Astrocyte (in vitro differentiated cells and primary cell): ENCODE measurements at regions not wholly inside any gene's neighbourhood (a gene's known extent, or its start where the extent isn't known, plus 50 kb on each side); places are given as distances from the start of the nearest gene placed in this dataset.

Source experiments
- DNase-seq: peaks from one replicate; pipeline ENCODE4 v3.0.0-alpha.2; 2010; ENCODE audit warnings: low read depth
- FAIRE-seq: peaks from 2 replicates; lab custom pipeline; 2011; peaks lifted over from hg19 to GRCh38; lab: Jason Lieb, UNC
- H2AFZ ChIP-seq: 2 replicates; pipeline ENCODE4 v1.6.0; 2012; ENCODE audit warnings: low read depth, low read length, inconsistent platforms
- H3K27ac ChIP-seq: 2 replicates; pipeline ENCODE4 v1.5.1; 2011; ENCODE audit warnings: low read depth, low read length, inconsistent platforms
- H3K27me3 ChIP-seq: 2 replicates; pipeline ENCODE4 v1.6.0; 2011; ENCODE audit warnings: low read length, inconsistent platforms; ENCODE audit not compliant: insufficient read depth
- H3K36me3 ChIP-seq: 2 replicates; pipeline ENCODE4 v1.5.1; 2011; ENCODE audit warnings: low read length, inconsistent platforms; ENCODE audit not compliant: insufficient read depth
- H3K4me1 ChIP-seq: 2 replicates; pipeline ENCODE4 v1.5.1; 2011; ENCODE audit warnings: low read length, inconsistent platforms; ENCODE audit not compliant: insufficient read depth
- H3K4me2 ChIP-seq: 2 replicates; pipeline ENCODE4 v1.6.0; 2012; ENCODE audit warnings: low read length, inconsistent platforms
- H3K4me3 ChIP-seq: 2 replicates; pipeline ENCODE4 v1.5.1; 2011; ENCODE audit warnings: low read depth, mild to moderate bottlenecking, low read length, inconsistent platforms; ENCODE audit not compliant: insufficient read depth
- H3K79me2 ChIP-seq: 2 replicates; pipeline ENCODE4 v1.6.0; 2012; ENCODE audit warnings: mild to moderate bottlenecking, low read length, inconsistent platforms; ENCODE audit not compliant: insufficient read depth
- H3K9ac ChIP-seq: 2 replicates; pipeline ENCODE4 v1.6.0; 2012; ENCODE audit warnings: mild to moderate bottlenecking, low read length, inconsistent platforms
- H3K9me3 ChIP-seq: 2 replicates; pipeline ENCODE4 v1.5.1; 2012; ENCODE audit warnings: low read depth, mild to moderate bottlenecking, low read length, inconsistent platforms; ENCODE audit not compliant: insufficient read depth
- H4K20me1 ChIP-seq: 2 replicates; pipeline ENCODE4 v1.6.0; 2012; ENCODE audit warnings: low read length, inconsistent platforms; ENCODE audit not compliant: insufficient read depth
- H3K27ac Mint-ChIP-seq: one replicate; pipeline ENCODE4 v1.8.0; 2021; ENCODE audit warnings: mild to moderate bottlenecking, mixed read lengths; ENCODE audit not compliant: unreplicated experiment
- H3K27me3 Mint-ChIP-seq: one replicate; pipeline ENCODE4 v1.8.0; 2021; ENCODE audit warnings: low read depth, mixed read lengths; ENCODE audit not compliant: unreplicated experiment
- H3K36me3 Mint-ChIP-seq: one replicate; pipeline ENCODE4 v1.8.0; 2021; ENCODE audit warnings: low read depth, mixed read lengths; ENCODE audit not compliant: unreplicated experiment
- H3K4me1 Mint-ChIP-seq: one replicate; pipeline ENCODE4 v1.8.0; 2021; ENCODE audit warnings: low read depth, mixed read lengths; ENCODE audit not compliant: unreplicated experiment
- H3K4me3 Mint-ChIP-seq: one replicate; pipeline ENCODE4 v1.8.0; 2021; ENCODE audit warnings: mild to moderate bottlenecking, moderate library complexity, mixed read lengths; ENCODE audit not compliant: unreplicated experiment
- H3K9me3 Mint-ChIP-seq: one replicate; pipeline ENCODE4 v1.8.0; 2021; ENCODE audit warnings: mild to moderate bottlenecking, mixed read lengths; ENCODE audit not compliant: unreplicated experiment
- EZH2 ChIP-seq: IDR thresholded peaks from 2 replicates; pipeline ENCODE4 v1.6.1; 2012; ENCODE audit warnings: mild to moderate bottlenecking, low read length, inconsistent platforms; ENCODE audit not compliant: insufficient read depth
- TF ChIP-seq, protein P1 (sequence below): IDR thresholded peaks from 2 replicates; pipeline ENCODE4 v1.5.1; 2011; ENCODE audit warnings: low read depth, mild to moderate bottlenecking, inconsistent platforms, low read length, moderate library complexity; ENCODE audit not compliant: insufficient read depth

GRCh38 chr1:170460001-170460400 is 72.0 kb upstream of the GORAB start:
- H3K4me2 ChIP-seq, result no peak overlapping the region
- H3K36me3 ChIP-seq, result no peaks in the 10 kb centered on the region
- H3K27ac ChIP-seq, result no peak overlapping the region
- peaks cover 10% of the 10 kb centered on the region for H3K9me3 Mint-ChIP-seq
- H3K27me3 ChIP-seq, result no peaks in the 10 kb centered on the region
- peaks cover 14% of the 10 kb centered on the region for H3K4me1 ChIP-seq
- TF ChIP-seq EZH2, result no peak
- TF ChIP-seq, protein P1, sequence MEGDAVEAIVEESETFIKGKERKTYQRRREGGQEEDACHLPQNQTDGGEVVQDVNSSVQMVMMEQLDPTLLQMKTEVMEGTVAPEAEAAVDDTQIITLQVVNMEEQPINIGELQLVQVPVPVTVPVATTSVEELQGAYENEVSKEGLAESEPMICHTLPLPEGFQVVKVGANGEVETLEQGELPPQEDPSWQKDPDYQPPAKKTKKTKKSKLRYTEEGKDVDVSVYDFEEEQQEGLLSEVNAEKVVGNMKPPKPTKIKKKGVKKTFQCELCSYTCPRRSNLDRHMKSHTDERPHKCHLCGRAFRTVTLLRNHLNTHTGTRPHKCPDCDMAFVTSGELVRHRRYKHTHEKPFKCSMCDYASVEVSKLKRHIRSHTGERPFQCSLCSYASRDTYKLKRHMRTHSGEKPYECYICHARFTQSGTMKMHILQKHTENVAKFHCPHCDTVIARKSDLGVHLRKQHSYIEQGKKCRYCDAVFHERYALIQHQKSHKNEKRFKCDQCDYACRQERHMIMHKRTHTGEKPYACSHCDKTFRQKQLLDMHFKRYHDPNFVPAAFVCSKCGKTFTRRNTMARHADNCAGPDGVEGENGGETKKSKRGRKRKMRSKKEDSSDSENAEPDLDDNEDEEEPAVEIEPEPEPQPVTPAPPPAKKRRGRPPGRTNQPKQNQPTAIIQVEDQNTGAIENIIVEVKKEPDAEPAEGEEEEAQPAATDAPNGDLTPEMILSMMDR, result no peak
- H3K36me3 Mint-ChIP-seq, result no peaks in the 10 kb centered on the region
- DNase-seq (no peak), FAIRE-seq (no peak)
- no peak overlapping the region for H3K9ac ChIP-seq
- no peaks in the 10 kb centered on the region for H3K9me3 ChIP-seq
- no peaks in the 10 kb centered on the region for H3K79me2 ChIP-seq
- H3K4me1 Mint-ChIP-seq, result peaks cover 13% of the 10 kb centered on the region
- no peak overlapping the region for H3K4me3 Mint-ChIP-seq
- H3K27ac Mint-ChIP-seq, result no peak overlapping the region
- no peaks in the 10 kb centered on the region for H4K20me1 ChIP-seq
- no peak overlapping the region for H2AFZ ChIP-seq
- H3K4me3 ChIP-seq, result no peak overlapping the region
- no peaks in the 10 kb centered on the region for H3K27me3 Mint-ChIP-seq

GRCh38 chr1:170460414-170461155 is 71.4 kb upstream of the GORAB start:
- H3K9me3 Mint-ChIP-seq, result peaks cover 7% of the 10 kb centered on the region
- no peaks in the 10 kb centered on the region for H3K36me3 ChIP-seq
- no peaks in the 10 kb centered on the region for H3K36me3 Mint-ChIP-seq
- H3K4me3 Mint-ChIP-seq, result no peak overlapping the region
- H3K9me3 ChIP-seq, result no peaks in the 10 kb centered on the region
- H3K27ac Mint-ChIP-seq, result no peak overlapping the region
- peaks cover 14% of the 10 kb centered on the region for H3K4me1 ChIP-seq
- H3K27me3 ChIP-seq, result no peaks in the 10 kb centered on the region
- H3K27ac ChIP-seq, result peak overlapping the region; percentile 89
- no peaks in the 10 kb centered on the region for H3K79me2 ChIP-seq
- H3K9ac ChIP-seq, result no peak overlapping the region
- peak overlapping the region; percentile 60 for H3K4me2 ChIP-seq
- no peaks in the 10 kb centered on the region for H3K27me3 Mint-ChIP-seq
- DNase-seq (no peak), FAIRE-seq (no peak)
- no peak overlapping the region for H3K4me3 ChIP-seq
- TF ChIP-seq, protein P1, result no peak
- TF ChIP-seq EZH2, result no peak
- H4K20me1 ChIP-seq, result no peaks in the 10 kb centered on the region
- H3K4me1 Mint-ChIP-seq, result peaks cover 13% of the 10 kb centered on the region
- no peak overlapping the region for H2AFZ ChIP-seq

- DNase-seq, result peak; percentile 86
- TF ChIP-seq EZH2, result no peak
- TF ChIP-seq, protein P1, result no peak
- no peak overlapping the region for H2AFZ ChIP-seq
- H3K9me3 ChIP-seq, result no peaks in the 10 kb centered on the region
- H3K79me2 ChIP-seq, result no peaks in the 10 kb centered on the region
- H3K4me2 ChIP-seq, result peak overlapping the region; percentile 60
- H3K4me3 Mint-ChIP-seq, result no peak overlapping the region
- H3K27me3 Mint-ChIP-seq, result no peaks in the 10 kb centered on the region
- no peaks in the 10 kb centered on the region for H3K27me3 ChIP-seq
- H3K36me3 ChIP-seq, result no peaks in the 10 kb centered on the region
- H3K4me3 ChIP-seq, result no peak overlapping the region
- peak overlapping the region; percentile 79 for H3K27ac Mint-ChIP-seq
- no peaks in the 10 kb centered on the region for H4K20me1 ChIP-seq
- H3K36me3 Mint-ChIP-seq, result no peaks in the 10 kb centered on the region
- peaks cover 14% of the 10 kb centered on the region for H3K4me1 ChIP-seq
- peak; percentile 93 for FAIRE-seq
- peaks cover 9% of the 10 kb centered on the region for H3K9me3 Mint-ChIP-seq
- peak overlapping the region; percentile 89 for H3K27ac ChIP-seq
- H3K4me1 Mint-ChIP-seq, result peaks cover 13% of the 10 kb centered on the region
- peak overlapping the region; percentile 68 for H3K9ac ChIP-seq
Measured at GRCh38 chr1:170461291-170461747, 70.6 kb upstream of the GORAB start.
